ENCODE measurements at regions not wholly inside any gene's neighbourhood (a gene's known extent, or its start where the extent isn't known, plus 50 kb on each side); places are given as distances from the start of the nearest gene placed in this dataset.

GRCh38 chr4:14452764-14453163, 549.5 kb upstream of the CPEB2 start:
- Histone ChIP-seq H2BK20ac (ENCODE audit: low read length) (no peak overlapping the region), H4K8ac (ENCODE audit: extremely low read depth, insufficient read depth, low read length) (no peak overlapping the region), H4K5ac (ENCODE audit: insufficient read length, low read depth, low read length) (no peak overlapping the region), H3K4me3 (ENCODE audit: extremely low read depth in 1 of 4, insufficient read depth in 2 of 4, low read depth in 3 of 4, low read length in 4 of 4) (no peak overlapping the region), H3K4me1 (replicated peaks in 1 of 4; ENCODE audit: control insufficient read depth in 3 of 4, insufficient read depth in 4 of 4, low read length in 3 of 4) (no peaks in the 10 kb centered on the region), H3K18ac (ENCODE audit: extremely low read depth, low read length) (no peak overlapping the region), H2AK5ac (ENCODE audit: low read depth, low read length) (no peak overlapping the region), H2BK12ac (ENCODE audit: low read depth, low read length) (no peak overlapping the region), H2BK120ac (replicated peaks; ENCODE audit: low read depth, low read length) (no peak overlapping the region), H3K79me2 (ENCODE audit: control insufficient read depth in 1 of 2, insufficient read depth in 2 of 2, low read length in 2 of 2) (no peaks in the 10 kb centered on the region), H3K23me2 (ENCODE audit: low read depth, low read length) (no peaks in the 10 kb centered on the region), H4K91ac (replicated peaks; ENCODE audit: insufficient read length, low read length) (no peak overlapping the region), H2BK5ac (ENCODE audit: low read depth, low read length) (no peak overlapping the region), H2AFZ (ENCODE audit: low read length) (no peak overlapping the region), H3K4me2 (ENCODE audit: insufficient read depth in 1 of 2, low read depth in 2 of 2, low read length in 2 of 2) (no peak overlapping the region), H3K36me3 (ENCODE audit: control insufficient read depth in 2 of 4, insufficient read depth in 4 of 4, low read length in 3 of 4) (no peaks in the 10 kb centered on the region), H3K14ac (ENCODE audit: insufficient read length) (no peak overlapping the region), H3K23ac (ENCODE audit: insufficient read length) (no peak overlapping the region), H2BK15ac (ENCODE audit: low read length) (no peak overlapping the region), H3K56ac (replicated peaks; ENCODE audit: insufficient read length, low read depth, low read length) (no peak overlapping the region), H4K20me1 (replicated peaks in 1 of 2; ENCODE audit: control insufficient read depth in 1 of 2, insufficient read depth in 2 of 2, low read length in 2 of 2) (no peaks in the 10 kb centered on the region), H3K9me3 (ENCODE audit: insufficient read depth in 2 of 2, low read depth in 1 of 2, low read length in 1 of 2) (no peaks in the 10 kb centered on the region), H3K9ac (replicated peaks in 1 of 4; ENCODE audit: extremely low read depth in 1 of 4, low read depth in 3 of 4, low read length in 3 of 4) (no peak overlapping the region), H3K79me1 (ENCODE audit: low read depth, low read length) (no peaks in the 10 kb centered on the region), H3K27ac (ENCODE audit: low read depth, low read length) (no peak overlapping the region), H3K4ac (replicated peaks; ENCODE audit: insufficient read length, low read depth, low read length) (no peak overlapping the region), H3K27me3 (replicated peaks in 1 of 4; ENCODE audit: control insufficient read depth in 3 of 4, extremely low read depth in 1 of 4, insufficient read depth in 3 of 4, low read length in 3 of 4) (no peaks in the 10 kb centered on the region)
- ChIA-PET CTCF (ENCODE audit: partially characterized antibody) (interaction anchor here (0.7 to 0.9 kb wide), 3 partner anchors 140 to 599 kb away, joined by 3 to 5 read pairs (median 3); no protein-coding TSS in a partner anchor), POLR2A (ENCODE audit: partially characterized antibody) (interaction anchor here (1.0 kb wide), 1 partner anchor 13 kb away, joined by 5 read pairs; no protein-coding TSS in a partner anchor)
- FAIRE-seq, result no peak
- 91% methylated on average over 6 of the region's 6 CpGs; no CpG with 5 or more reads in 1 of the 2 experiments for WGBS, 2 experiments (ENCODE audit: extremely low coverage in 1 of 2, insufficient coverage in 1 of 2, insufficient read length in 1 of 2, insufficient replicate concordance in 2 of 2, low coverage in 1 of 2, low lambda C conversion rate in 2 of 2, missing lambda C conversion rate in 1 of 2)
- no peak for DNase-seq (ENCODE audit: low read depth in 1 of 2, low spot score in 2 of 2)
- no peak for TF ChIP-seq CHD1 (IDR thresholded peaks at IDR 0.05; ENCODE audit: low read depth, low read length)
- TF ChIP-seq POLR2A (IDR thresholded peaks at IDR 0.05; ENCODE audit: control extremely low read depth in 1 of 2, low read depth in 2 of 2, low read length in 2 of 2), result no peak
- peak; percentile 38 to 41 for TF ChIP-seq RAD21 (IDR thresholded peaks at IDR 0.05 in 1 of 2, conservative IDR thresholded peaks at IDR 0.05 in 1 of 2; ENCODE audit: low read depth in 2 of 2, low read length in 2 of 2)

Data from H1 (cell line).